ENCODE measurements at regions not wholly inside any gene's neighbourhood (a gene's known extent, or its start where the extent isn't known, plus 50 kb on each side); places are given as distances from the start of the nearest gene placed in this dataset.

DNA sequence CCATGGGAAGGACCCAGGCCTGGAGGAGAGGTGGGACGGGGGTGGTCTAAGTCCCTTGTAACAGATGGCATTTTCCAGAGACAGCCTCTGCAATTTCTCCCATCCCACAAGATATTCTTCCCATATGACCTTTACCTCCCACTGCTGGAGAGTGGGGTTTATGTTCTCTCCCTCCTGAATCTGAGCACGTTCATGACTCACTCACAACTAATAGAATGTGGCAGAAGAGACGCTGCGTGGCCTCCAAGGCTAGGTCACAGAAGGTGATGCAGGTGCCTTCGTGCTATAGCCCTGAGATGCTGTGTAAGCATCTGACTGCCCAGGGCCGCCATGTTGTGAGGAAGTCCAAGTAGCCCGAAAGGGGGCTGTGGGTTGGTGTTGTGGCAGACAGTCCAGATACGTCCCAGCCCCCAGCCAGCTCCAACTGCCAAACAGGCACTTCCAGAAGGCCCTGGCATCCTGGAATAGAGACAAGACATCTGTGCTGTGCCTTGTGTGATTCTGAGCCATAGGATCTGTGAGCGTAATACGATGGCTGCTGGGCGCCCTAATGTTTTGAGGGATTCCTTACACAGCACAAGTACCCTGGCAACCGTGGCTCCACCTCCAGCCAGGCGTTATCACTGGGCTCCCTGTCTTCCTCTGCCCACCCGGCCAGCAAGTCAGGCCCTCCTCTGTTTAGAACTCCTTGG lies 56.1 kb upstream of the NCOR2 start:
- TF ChIP-seq, protein P1, sequence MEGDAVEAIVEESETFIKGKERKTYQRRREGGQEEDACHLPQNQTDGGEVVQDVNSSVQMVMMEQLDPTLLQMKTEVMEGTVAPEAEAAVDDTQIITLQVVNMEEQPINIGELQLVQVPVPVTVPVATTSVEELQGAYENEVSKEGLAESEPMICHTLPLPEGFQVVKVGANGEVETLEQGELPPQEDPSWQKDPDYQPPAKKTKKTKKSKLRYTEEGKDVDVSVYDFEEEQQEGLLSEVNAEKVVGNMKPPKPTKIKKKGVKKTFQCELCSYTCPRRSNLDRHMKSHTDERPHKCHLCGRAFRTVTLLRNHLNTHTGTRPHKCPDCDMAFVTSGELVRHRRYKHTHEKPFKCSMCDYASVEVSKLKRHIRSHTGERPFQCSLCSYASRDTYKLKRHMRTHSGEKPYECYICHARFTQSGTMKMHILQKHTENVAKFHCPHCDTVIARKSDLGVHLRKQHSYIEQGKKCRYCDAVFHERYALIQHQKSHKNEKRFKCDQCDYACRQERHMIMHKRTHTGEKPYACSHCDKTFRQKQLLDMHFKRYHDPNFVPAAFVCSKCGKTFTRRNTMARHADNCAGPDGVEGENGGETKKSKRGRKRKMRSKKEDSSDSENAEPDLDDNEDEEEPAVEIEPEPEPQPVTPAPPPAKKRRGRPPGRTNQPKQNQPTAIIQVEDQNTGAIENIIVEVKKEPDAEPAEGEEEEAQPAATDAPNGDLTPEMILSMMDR (IDR thresholded peaks at IDR 0.05), result no peak
- TF ChIP-seq POLR2AphosphoS5 (IDR thresholded peaks at IDR 0.05; ENCODE audit: low read depth, low read length) (no peak), SIN3A (IDR thresholded peaks at IDR 0.05; ENCODE audit: borderline replicate concordance, insufficient read depth, low read depth, low read length) (no peak)
- TF ChIP-seq, protein P2, sequence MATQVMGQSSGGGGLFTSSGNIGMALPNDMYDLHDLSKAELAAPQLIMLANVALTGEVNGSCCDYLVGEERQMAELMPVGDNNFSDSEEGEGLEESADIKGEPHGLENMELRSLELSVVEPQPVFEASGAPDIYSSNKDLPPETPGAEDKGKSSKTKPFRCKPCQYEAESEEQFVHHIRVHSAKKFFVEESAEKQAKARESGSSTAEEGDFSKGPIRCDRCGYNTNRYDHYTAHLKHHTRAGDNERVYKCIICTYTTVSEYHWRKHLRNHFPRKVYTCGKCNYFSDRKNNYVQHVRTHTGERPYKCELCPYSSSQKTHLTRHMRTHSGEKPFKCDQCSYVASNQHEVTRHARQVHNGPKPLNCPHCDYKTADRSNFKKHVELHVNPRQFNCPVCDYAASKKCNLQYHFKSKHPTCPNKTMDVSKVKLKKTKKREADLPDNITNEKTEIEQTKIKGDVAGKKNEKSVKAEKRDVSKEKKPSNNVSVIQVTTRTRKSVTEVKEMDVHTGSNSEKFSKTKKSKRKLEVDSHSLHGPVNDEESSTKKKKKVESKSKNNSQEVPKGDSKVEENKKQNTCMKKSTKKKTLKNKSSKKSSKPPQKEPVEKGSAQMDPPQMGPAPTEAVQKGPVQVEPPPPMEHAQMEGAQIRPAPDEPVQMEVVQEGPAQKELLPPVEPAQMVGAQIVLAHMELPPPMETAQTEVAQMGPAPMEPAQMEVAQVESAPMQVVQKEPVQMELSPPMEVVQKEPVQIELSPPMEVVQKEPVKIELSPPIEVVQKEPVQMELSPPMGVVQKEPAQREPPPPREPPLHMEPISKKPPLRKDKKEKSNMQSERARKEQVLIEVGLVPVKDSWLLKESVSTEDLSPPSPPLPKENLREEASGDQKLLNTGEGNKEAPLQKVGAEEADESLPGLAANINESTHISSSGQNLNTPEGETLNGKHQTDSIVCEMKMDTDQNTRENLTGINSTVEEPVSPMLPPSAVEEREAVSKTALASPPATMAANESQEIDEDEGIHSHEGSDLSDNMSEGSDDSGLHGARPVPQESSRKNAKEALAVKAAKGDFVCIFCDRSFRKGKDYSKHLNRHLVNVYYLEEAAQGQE (IDR thresholded peaks at IDR 0.05; ENCODE audit: insufficient read depth in 1 of 2, low read depth in 2 of 2, low read length in 1 of 2), result no peak

All from Panc1 (cell line).